Glutamatergic neuron (in vitro differentiated cells): ENCODE measurements at regions not wholly inside any gene's neighbourhood (a gene's known extent, or its start where the extent isn't known, plus 50 kb on each side); places are given as distances from the start of the nearest gene placed in this dataset.
"Not testable (repeated sequence)": the region's sequence is repeated elsewhere in the genome, so short reads cannot be mapped to it uniquely, and the experiment has no call there.

ENCODE experiments used
- DNase-seq: peaks from one replicate; pipeline ENCODE4 v3.0.0; 2022
- H3K27ac Mint-ChIP-seq: one replicate; pipeline ENCODE4 v1.8.0; 2020; ENCODE audit warnings: mild to moderate bottlenecking, mixed read lengths, inconsistent platforms; ENCODE audit not compliant: unreplicated experiment
- H3K27me3 Mint-ChIP-seq: one replicate; pipeline ENCODE4 v1.8.0; 2020; ENCODE audit warnings: mild to moderate bottlenecking, moderate library complexity, mixed read lengths, inconsistent platforms; ENCODE audit not compliant: unreplicated experiment
- H3K36me3 Mint-ChIP-seq: one replicate; pipeline ENCODE4 v1.8.0; 2020; ENCODE audit warnings: mild to moderate bottlenecking, mixed read lengths, inconsistent platforms; ENCODE audit not compliant: unreplicated experiment
- H3K4me1 Mint-ChIP-seq: one replicate; pipeline ENCODE4 v1.8.0; 2020; ENCODE audit warnings: mild to moderate bottlenecking, low read depth, mixed read lengths, inconsistent platforms; ENCODE audit not compliant: unreplicated experiment
- H3K4me3 Mint-ChIP-seq: one replicate; pipeline ENCODE4 v1.8.0; 2020; ENCODE audit warnings: mild to moderate bottlenecking, mixed read lengths, inconsistent platforms; ENCODE audit not compliant: unreplicated experiment
- H3K9me3 Mint-ChIP-seq: one replicate; pipeline ENCODE4 v1.8.0; 2020; ENCODE audit warnings: mild to moderate bottlenecking, moderate library complexity, mixed read lengths, inconsistent platforms; ENCODE audit not compliant: unreplicated experiment
- CTCF ChIP-seq: fragments of 200-600 bp; sonication (generic); IDR thresholded peaks from one replicate; pipeline ENCODE4 v1.5.0; 2021; ENCODE audit not compliant: partially characterized antibody, unreplicated experiment

GRCh38 chr6:12490904-12491571 lies 200.9 kb downstream of the EDN1 start:
- TF ChIP-seq CTCF, result no peak
- no peak overlapping the region for H3K27ac Mint-ChIP-seq
- H3K4me1 Mint-ChIP-seq, result no peaks in the 10 kb centered on the region
- no peak for DNase-seq
- no peaks in the 10 kb centered on the region for H3K36me3 Mint-ChIP-seq
- no peak overlapping the region for H3K4me3 Mint-ChIP-seq
- H3K27me3 Mint-ChIP-seq, result no peaks in the 10 kb centered on the region
- peaks cover 2% of the 10 kb centered on the region for H3K9me3 Mint-ChIP-seq

GRCh38 chr6:12492929-12493328 lies 202.8 kb downstream of the EDN1 start:
- not testable (repeated sequence) for H3K36me3 Mint-ChIP-seq, H3K4me1 Mint-ChIP-seq, H3K27me3 Mint-ChIP-seq, H3K27ac Mint-ChIP-seq, DNase-seq, H3K9me3 Mint-ChIP-seq, H3K4me3 Mint-ChIP-seq

GRCh38 chr6:12493446-12493845 lies 203.3 kb downstream of the EDN1 start:
- Mint-ChIP-seq H3K9me3 (peaks cover 2% of the 10 kb centered on the region), H3K27ac (no peak overlapping the region), H3K36me3 (no peaks in the 10 kb centered on the region), H3K4me1 (no peaks in the 10 kb centered on the region), H3K4me3 (no peak overlapping the region), H3K27me3 (peaks cover 2% of the 10 kb centered on the region)
- DNase-seq, result no peak
- TF ChIP-seq CTCF, result no peak

GRCh38 chr6:12494161-12494560 lies 204.0 kb downstream of the EDN1 start:
- peaks cover 2% of the 10 kb centered on the region for H3K9me3 Mint-ChIP-seq
- TF ChIP-seq CTCF, result no peak
- no peaks in the 10 kb centered on the region for H3K4me1 Mint-ChIP-seq
- H3K27me3 Mint-ChIP-seq, result peaks cover 2% of the 10 kb centered on the region
- no peak for DNase-seq
- H3K27ac Mint-ChIP-seq, result no peak overlapping the region
- no peak overlapping the region for H3K4me3 Mint-ChIP-seq
- no peaks in the 10 kb centered on the region for H3K36me3 Mint-ChIP-seq

GRCh38 chr6:12501990-12502389 lies 211.8 kb downstream of the EDN1 start:
- no peaks in the 10 kb centered on the region for H3K4me1 Mint-ChIP-seq
- H3K27ac Mint-ChIP-seq, result no peak overlapping the region
- H3K36me3 Mint-ChIP-seq, result no peaks in the 10 kb centered on the region
- TF ChIP-seq CTCF, result no peak
- H3K27me3 Mint-ChIP-seq, result no peaks in the 10 kb centered on the region
- no peak overlapping the region for H3K4me3 Mint-ChIP-seq
- no peaks in the 10 kb centered on the region for H3K9me3 Mint-ChIP-seq
- no peak for DNase-seq
